Adrenal gland (tissue), 9 donors: ENCODE measurements at regions not wholly inside any gene's neighbourhood (a gene's known extent, or its start where the extent isn't known, plus 50 kb on each side); places are given as distances from the start of the nearest gene placed in this dataset.

Source experiments
- DNase-seq, 7 donors: peaks; one replicate each; pipeline ENCODE4 v3.0.0-alpha.2; 2019 to 2020
- H3K27ac ChIP-seq, 5 donors: fragments of 200-600 bp; sonication (generic) in 4 of 5; 1 replicate in 3 of 5; 2 replicates in 2 of 5; pipeline versions ENCODE4 v1.5.1 to v1.8.0; 2016 to 2020; ENCODE audit warnings: mild to moderate bottlenecking in 1 of 5
- H3K27me3 ChIP-seq: fragments of 200-600 bp; 2 replicates; pipeline ENCODE4 v1.8.0; 2021
- H3K36me3 ChIP-seq, 2 donors: fragments of 200-600 bp; replicated peaks in 1 of 2; 1 replicate in 1 of 2; 2 replicates in 1 of 2; pipeline versions ENCODE4 v1.5.1 to v1.8.0; 2018 to 2022
- H3K4me1 ChIP-seq, 2 donors: fragments of 200-600 bp; replicated peaks in 1 of 2; 1 replicate in 1 of 2; 2 replicates in 1 of 2; pipeline versions ENCODE4 v1.5.1 to v1.8.0; 2018 to 2021
- H3K4me3 ChIP-seq, 4 donors: fragments of 200-600 bp; sonication (generic) in 3 of 4; one replicate each; pipeline ENCODE4 v1.5.1; 2016 to 2018
- H3K9me3 ChIP-seq, 3 donors: fragments of 200-600 bp; sonication (generic) in 1 of 3; replicated peaks in 1 of 3; 1 replicate in 2 of 3; 2 replicates in 1 of 3; pipeline versions ENCODE4 v1.5.1 to v1.8.0; 2016 to 2021
- CTCF ChIP-seq, 6 experiments: fragments of 450-650 bp in 4 of 6; fragments of 200-600 bp in 2 of 6; sonication (generic) in 1 of 6; IDR thresholded peaks; 1 replicate in 5 of 6; 2 replicates in 1 of 6; pipeline versions ENCODE4 v1.5.1 to v1.8.0; 2016 to 2021; ENCODE audit warnings: antibody characterized with exemption in 6 of 6, mild to moderate bottlenecking in 2 of 6, moderate library complexity in 1 of 6
- POLR2A ChIP-seq, 2 donors: fragments of 450-650 bp; IDR thresholded peaks; one replicate each; pipeline ENCODE4 v1.6.1; 2017; ENCODE audit warnings: antibody characterized with exemption in 2 of 2, mild to moderate bottlenecking in 2 of 2, moderate library complexity in 1 of 2
- WGBS, 4 donors: extraction: QIAGEN DNeasy Blood & Tissue Kit in 2 of 4; methylation state at CpG; one replicate each; pipeline versions ENCODE4 v1.1.5 to v1.1.7; 2013 to 2017; 5-methylcytosine and 5-hydroxymethylcytosine counted together
- intact Hi-C, 2 donors: fragments of 100-400 bp; cut with DNase I; formaldehyde crosslinking; loops; one replicate each; pipeline versions ENCODE4 v1.14.1 to v1.15.0; 2022 to 2023
- donor health status: healthy with polysubstance abuse.
- donor health status: Bipolar disorder and iron deficiency.
- donor health status: DM: yes; HTN: yes; CAD: no.
- donor health status: DM: no; HTN: no; CAD: no.
- donor health status: DM: no; HTN: no; CAD: no.

GRCh38 chr3:43872901-43873300, 182.2 kb downstream of the ABHD5 start:
- WGBS, 4 donors: 47 to 55% (median 50%) methylated on average over 6 of the region's 6 CpGs
- H3K9me3 ChIP-seq: no peaks in the 10 kb centered on the region
- H3K36me3 ChIP-seq: no peaks in the 10 kb centered on the region
- no peaks in the 10 kb centered on the region for H3K27me3 ChIP-seq
- DNase-seq: no peak
- H3K4me3 ChIP-seq: no peak overlapping the region
- H3K27ac ChIP-seq: no peak overlapping the region
- TF ChIP-seq POLR2A (IDR thresholded peaks at IDR 0.05): no peak
- no peak for TF ChIP-seq CTCF (IDR thresholded peaks at IDR 0.05)
- intact Hi-C loops: no loop called here
- H3K4me1 ChIP-seq: no peaks in the 10 kb centered on the region

- intact Hi-C loops: no loop called here
- no peaks in the 10 kb centered on the region for H3K27me3 ChIP-seq
- H3K9me3 ChIP-seq: no peaks in the 10 kb centered on the region
- WGBS, 4 donors: 88 to 94% (median 92%) methylated on average over 7 of the region's 7 CpGs
- H3K36me3 ChIP-seq: no peaks in the 10 kb centered on the region
- H3K27ac ChIP-seq: no peak overlapping the region
- no peak for DNase-seq
- no peaks in the 10 kb centered on the region for H3K4me1 ChIP-seq
- H3K4me3 ChIP-seq: no peak overlapping the region
- TF ChIP-seq POLR2A (IDR thresholded peaks at IDR 0.05): no peak
- no peak for TF ChIP-seq CTCF (IDR thresholded peaks at IDR 0.05)
Observed at GRCh38 chr3:43873723-43874122, 183.0 kb downstream of the ABHD5 start.

GRCh38 chr3:43874290-43874689, 183.6 kb downstream of the ABHD5 start:
- 77 to 90% (median 86%) methylated on average over 1 of the region's 1 CpG for WGBS, 4 donors
- H3K9me3 ChIP-seq: no peaks in the 10 kb centered on the region
- H3K4me1 ChIP-seq: no peaks in the 10 kb centered on the region
- intact Hi-C loops: no loop called here
- TF ChIP-seq CTCF (IDR thresholded peaks at IDR 0.05) (no peak), POLR2A (IDR thresholded peaks at IDR 0.05) (no peak)
- DNase-seq: peak in 1 of 7 donors; percentile 18
- no peak overlapping the region for H3K27ac ChIP-seq
- H3K4me3 ChIP-seq: no peak overlapping the region
- no peaks in the 10 kb centered on the region for H3K27me3 ChIP-seq
- H3K36me3 ChIP-seq: no peaks in the 10 kb centered on the region

- H3K36me3 ChIP-seq: no peaks in the 10 kb centered on the region
- WGBS, 4 donors: 91 to 100% (median 96%) methylated on average over 1 of the region's 1 CpG
- no peaks in the 10 kb centered on the region for H3K27me3 ChIP-seq
- no peak overlapping the region for H3K27ac ChIP-seq
- no peaks in the 10 kb centered on the region for H3K4me1 ChIP-seq
- DNase-seq: no peak
- H3K9me3 ChIP-seq: no peaks in the 10 kb centered on the region
- H3K4me3 ChIP-seq: no peak overlapping the region
- intact Hi-C loops: no loop called here
- no peak for TF ChIP-seq POLR2A (IDR thresholded peaks at IDR 0.05)
- no peak for TF ChIP-seq CTCF (IDR thresholded peaks at IDR 0.05)
Observed at GRCh38 chr3:43874731-43875130, 184.0 kb downstream of the ABHD5 start.
